C4-2B (cell line): ENCODE measurements at regions not wholly inside any gene's neighbourhood (a gene's known extent, or its start where the extent isn't known, plus 50 kb on each side); places are given as distances from the start of the nearest gene placed in this dataset.

Experiments
- CTCF ChIP-seq: fragments of 450-650 bp; conservative IDR thresholded peaks from 2 replicates; pipeline ENCODE4 v1.5.1; 2017; ENCODE audit warnings: mild to moderate bottlenecking
- ZFX ChIP-seq: fragments of 450-650 bp; IDR thresholded peaks from 2 replicates; pipeline ENCODE4 v1.6.1; 2017

GRCh38 chr10:33993917-33994316 lies 659.5 kb upstream of the NRP1 start:
- TF ChIP-seq CTCF: no peak
- no peak for TF ChIP-seq ZFX
